CD8-positive, alpha-beta memory T cell (primary cell): ENCODE measurements at regions not wholly inside any gene's neighbourhood (a gene's known extent, or its start where the extent isn't known, plus 50 kb on each side); places are given as distances from the start of the nearest gene placed in this dataset.
"Not testable (repeated sequence)": the region's sequence is repeated elsewhere in the genome, so short reads cannot be mapped to it uniquely, and the experiment has no call there.

ENCODE experiments used
- CTCF ChIA-PET: fragments of 350-600 bp; sonication (Branson Sonifier 250); formaldehyde crosslinking; loops from one replicate; lab custom pipeline; 2021; ENCODE audit warnings: antibody characterized with exemption; lab: Charles Lee
- POLR2A ChIA-PET: fragments of 350-600 bp; sonication (Branson Sonifier 250); formaldehyde crosslinking; loops from one replicate; lab custom pipeline; 2021; ENCODE audit warnings: antibody characterized with exemption; lab: Charles Lee
- DNase-seq, 5 donors: peaks; one replicate each; pipeline versions ENCODE4 v3.0.0 to v3.0.0-alpha.2; 2020 to 2022; ENCODE audit warnings: mixed read lengths in 1 of 5
- H3K27ac ChIP-seq: one replicate; pipeline ENCODE4 v1.7.0; 2013; ENCODE audit warnings: low read depth, mild to moderate bottlenecking, low read length, moderate library complexity
- H3K27me3 ChIP-seq: 2 replicates; pipeline ENCODE4 v1.7.0; 2013; ENCODE audit warnings: low read length, mild to moderate bottlenecking; ENCODE audit not compliant: insufficient read depth, poor library complexity, severe bottlenecking
- H3K36me3 ChIP-seq: 2 replicates; pipeline ENCODE4 v1.7.0; 2013; ENCODE audit warnings: mild to moderate bottlenecking, low read length, moderate library complexity; ENCODE audit not compliant: insufficient read depth
- H3K4me1 ChIP-seq: 2 replicates; pipeline ENCODE4 v1.7.0; 2013; ENCODE audit warnings: mild to moderate bottlenecking, low read length, moderate library complexity; ENCODE audit not compliant: insufficient read depth
- H3K4me3 ChIP-seq: 2 replicates; pipeline ENCODE4 v1.7.0; 2013; ENCODE audit warnings: mild to moderate bottlenecking, low read length
- H3K9me3 ChIP-seq: 2 replicates; pipeline ENCODE4 v1.7.0; 2013; ENCODE audit warnings: mild to moderate bottlenecking, low read length
- H3K27ac Mint-ChIP-seq, 8 donors: one replicate each; pipeline ENCODE4 v1.8.0; 2020 to 2021; ENCODE audit warnings: mixed read lengths in 8 of 8, mild to moderate bottlenecking in 6 of 8, inconsistent platforms in 3 of 8, moderate library complexity in 3 of 8
- H3K27me3 Mint-ChIP-seq, 2 donors: one replicate each; pipeline ENCODE4 v1.8.0; 2020 to 2021; ENCODE audit warnings: mixed read lengths in 2 of 2, mild to moderate bottlenecking in 1 of 2, moderate library complexity in 1 of 2
- H3K36me3 Mint-ChIP-seq, 3 donors: one replicate each; pipeline ENCODE4 v1.8.0; 2020 to 2021; ENCODE audit warnings: mixed read lengths in 3 of 3, inconsistent platforms in 1 of 3, mild to moderate bottlenecking in 1 of 3
- H3K4me1 Mint-ChIP-seq, 3 donors: one replicate each; pipeline ENCODE4 v1.8.0; 2020 to 2021; ENCODE audit warnings: mixed read lengths in 3 of 3, inconsistent platforms in 1 of 3, mild to moderate bottlenecking in 1 of 3
- H3K4me3 Mint-ChIP-seq, 7 donors: one replicate each; pipeline ENCODE4 v1.8.0; 2020 to 2021; ENCODE audit warnings: mixed read lengths in 7 of 7, mild to moderate bottlenecking in 6 of 7, moderate library complexity in 4 of 7, inconsistent platforms in 2 of 7
- H3K9me3 Mint-ChIP-seq, 5 donors: one replicate each; pipeline ENCODE4 v1.8.0; 2020 to 2022; ENCODE audit warnings: mixed read lengths in 5 of 5, mild to moderate bottlenecking in 3 of 5, moderate library complexity in 2 of 5, inconsistent platforms in 1 of 5

GRCh38 chr1:86798608-86799291 lies 94.4 kb downstream of the SH3GLB1 start:
- ChIA-PET CTCF (no interaction called here), POLR2A (no interaction called here)
- no peaks in the 10 kb centered on the region for H3K9me3 ChIP-seq
- Mint-ChIP-seq H3K4me1 (no peaks in the 10 kb centered on the region), H3K4me3 (no peak overlapping the region), H3K27me3 (no peaks in the 10 kb centered on the region), H3K36me3 (no peaks in the 10 kb centered on the region), H3K27ac (peak overlapping the region in 1 of 8 donors; percentile 1), H3K9me3 (no peaks in the 10 kb centered on the region)
- no peak for DNase-seq
- no peaks in the 10 kb centered on the region for H3K27me3 ChIP-seq
- H3K36me3 ChIP-seq: no peaks in the 10 kb centered on the region
- H3K27ac ChIP-seq: no peak overlapping the region
- no peak overlapping the region for H3K4me3 ChIP-seq
- H3K4me1 ChIP-seq: no peaks in the 10 kb centered on the region

- DNase-seq, H3K4me3 Mint-ChIP-seq, H3K9me3 ChIP-seq, H3K27ac ChIP-seq, H3K4me3 ChIP-seq, H3K27me3 ChIP-seq, H3K4me1 ChIP-seq, H3K36me3 Mint-ChIP-seq, H3K27me3 Mint-ChIP-seq, H3K4me1 Mint-ChIP-seq, H3K36me3 ChIP-seq, H3K27ac Mint-ChIP-seq, POLR2A ChIA-PET, CTCF ChIA-PET, H3K9me3 Mint-ChIP-seq: not testable (repeated sequence)
Observed at GRCh38 chr1:86803641-86804040, 99.3 kb downstream of the SH3GLB1 start.

- H3K27ac ChIP-seq, DNase-seq, H3K4me3 ChIP-seq, H3K27me3 Mint-ChIP-seq, H3K4me3 Mint-ChIP-seq, H3K27me3 ChIP-seq, H3K36me3 Mint-ChIP-seq, POLR2A ChIA-PET, H3K4me1 ChIP-seq, CTCF ChIA-PET, H3K36me3 ChIP-seq, H3K27ac Mint-ChIP-seq, H3K9me3 ChIP-seq, H3K9me3 Mint-ChIP-seq, H3K4me1 Mint-ChIP-seq: not testable (repeated sequence)
Observed at GRCh38 chr1:86805898-86806519, 101.6 kb downstream of the SH3GLB1 start.

- Mint-ChIP-seq H3K27me3 (peaks cover 0 to 20% of the 10 kb centered on the region in 2 donors), H3K4me3 (no peak overlapping the region), H3K27ac (no peak overlapping the region), H3K4me1 (no peaks in the 10 kb centered on the region), H3K36me3 (peaks cover 0 to 2% (median 0%) of the 10 kb centered on the region in 3 donors), H3K9me3 (no peaks in the 10 kb centered on the region)
- ChIA-PET POLR2A (no interaction called here), CTCF (no interaction called here)
- no peak for DNase-seq
- Histone ChIP-seq H3K36me3 (no peaks in the 10 kb centered on the region), H3K27ac (no peak overlapping the region), H3K4me3 (no peak overlapping the region), H3K4me1 (no peaks in the 10 kb centered on the region), H3K9me3 (no peaks in the 10 kb centered on the region), H3K27me3 (no peaks in the 10 kb centered on the region)
Observed at GRCh38 chr1:86811142-86811924, 102.6 kb downstream of the SELENOF start.

- Histone ChIP-seq H3K36me3 (no peaks in the 10 kb centered on the region), H3K27me3 (no peaks in the 10 kb centered on the region), H3K27ac (no peak overlapping the region), H3K4me3 (no peak overlapping the region), H3K9me3 (no peaks in the 10 kb centered on the region), H3K4me1 (no peaks in the 10 kb centered on the region)
- Mint-ChIP-seq H3K36me3 (peaks cover 0 to 2% (median 0%) of the 10 kb centered on the region in 3 donors), H3K4me3 (no peak overlapping the region), H3K4me1 (peaks cover 0 to 5% (median 4%) of the 10 kb centered on the region in 3 donors), H3K27ac (no peak overlapping the region), H3K27me3 (peaks cover 0 to 20% of the 10 kb centered on the region in 2 donors), H3K9me3 (no peaks in the 10 kb centered on the region)
- DNase-seq: no peak
- POLR2A ChIA-PET: no interaction called here
- CTCF ChIA-PET: no interaction called here
Observed at GRCh38 chr1:86812286-86812685, 101.6 kb downstream of the SELENOF start.
